ENCODE measurements at regions not wholly inside any gene's neighbourhood (a gene's known extent, or its start where the extent isn't known, plus 50 kb on each side); places are given as distances from the start of the nearest gene placed in this dataset.

DNA sequence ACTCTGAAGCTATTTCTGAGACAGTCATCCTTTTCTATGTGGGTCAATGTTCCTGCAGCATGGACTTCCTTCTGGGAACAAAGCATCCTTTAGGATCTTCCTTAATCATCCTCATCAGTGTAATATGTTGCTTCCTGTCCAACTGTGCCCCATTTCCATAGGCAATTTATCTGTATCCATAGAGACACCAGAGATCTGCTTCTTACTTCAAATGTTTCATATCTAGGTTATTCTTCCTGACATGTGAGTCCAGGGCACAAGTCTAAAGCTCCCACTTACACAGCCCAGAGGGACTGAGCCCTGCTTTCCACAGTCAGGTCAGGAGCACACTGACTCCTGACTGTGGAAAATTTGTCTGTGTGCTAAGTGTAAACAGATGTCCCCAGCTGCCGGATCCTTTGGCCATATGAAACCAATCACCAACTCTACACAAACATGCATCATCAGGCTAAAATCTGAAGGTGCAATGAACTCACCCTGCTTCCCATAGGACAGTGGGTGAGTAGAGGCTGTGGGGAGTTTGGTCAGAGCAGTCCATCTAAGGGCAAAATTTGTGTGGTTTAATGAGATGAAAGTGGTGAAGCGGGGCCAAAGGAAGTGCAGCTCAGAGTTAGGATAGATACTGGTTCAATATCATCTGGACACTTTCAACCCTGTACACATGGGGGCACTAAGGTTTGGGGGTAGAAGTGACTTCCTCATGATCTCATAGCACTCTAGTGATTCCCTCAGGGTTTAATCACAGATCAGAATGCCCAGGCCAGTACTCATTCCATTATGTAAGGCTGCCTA lies 85.2 kb upstream of the TNC start:
- no peaks in the 10 kb centered on the region for H3K36me3 ChIP-seq
- H3K27me3 ChIP-seq: peaks cover 0 to 7% (median 0%) of the 10 kb centered on the region in 7 donors
- no peak overlapping the region for H3K27ac ChIP-seq
- no peak overlapping the region for H3K4me3 ChIP-seq
- 74 to 82% methylated on average over 2 of the region's 2 CpGs for WGBS, 2 donors
- no peak for TF ChIP-seq CTCF (IDR thresholded peaks at IDR 0.05)
- intact Hi-C loops (cut with DNase I): no loop called here
- ATAC-seq (peak in 7 of 8 donors; percentile 76 to 91 (median 84)), DNase-seq (peak in 1 of 2 donors; percentile 26)
- H3K4me1 ChIP-seq: peaks cover 0 to 9% (median 0%) of the 10 kb centered on the region in 9 donors
- H3K9me3 ChIP-seq: no peaks in the 10 kb centered on the region

DNA sequence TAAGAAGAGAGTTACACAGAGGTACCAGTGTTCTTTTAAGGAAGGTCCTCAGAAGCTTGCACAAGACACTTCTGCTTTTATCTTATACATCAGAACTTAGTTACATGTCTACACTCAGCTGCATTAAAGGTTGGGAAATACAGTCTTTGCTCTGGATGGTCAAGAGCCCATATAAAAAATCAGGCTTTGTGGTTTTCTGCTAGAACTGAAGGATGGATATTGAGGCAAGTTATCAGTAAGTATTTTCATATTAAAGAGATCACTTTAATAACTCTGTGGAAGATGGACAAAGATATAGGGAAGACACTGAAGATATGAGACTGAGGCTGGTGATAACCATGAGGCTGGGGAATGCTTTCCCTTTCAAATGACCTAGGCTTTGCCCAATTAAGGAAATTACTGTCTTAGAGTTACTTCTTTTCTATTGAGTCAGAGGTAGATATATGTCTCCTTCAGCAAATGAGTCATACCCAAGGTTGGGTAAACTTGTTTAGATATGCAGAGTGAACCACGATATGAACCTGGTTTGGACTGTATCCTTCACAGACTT lies 87.0 kb upstream of the TNC start:
- H3K27me3 ChIP-seq: peaks cover 0 to 7% (median 0%) of the 10 kb centered on the region in 7 donors
- TF ChIP-seq CTCF (IDR thresholded peaks at IDR 0.05): no peak
- 78% methylated on average over 1 of the region's 1 CpG for WGBS, 2 donors
- intact Hi-C loops (cut with DNase I): no loop called here
- DNase-seq: no peak
- H3K9me3 ChIP-seq: no peaks in the 10 kb centered on the region
- peaks cover 0 to 9% (median 0%) of the 10 kb centered on the region in 9 donors for H3K4me1 ChIP-seq
- ATAC-seq: no peak
- no peaks in the 10 kb centered on the region for H3K36me3 ChIP-seq
- H3K27ac ChIP-seq: no peak overlapping the region
- H3K4me3 ChIP-seq: no peak overlapping the region

DNA sequence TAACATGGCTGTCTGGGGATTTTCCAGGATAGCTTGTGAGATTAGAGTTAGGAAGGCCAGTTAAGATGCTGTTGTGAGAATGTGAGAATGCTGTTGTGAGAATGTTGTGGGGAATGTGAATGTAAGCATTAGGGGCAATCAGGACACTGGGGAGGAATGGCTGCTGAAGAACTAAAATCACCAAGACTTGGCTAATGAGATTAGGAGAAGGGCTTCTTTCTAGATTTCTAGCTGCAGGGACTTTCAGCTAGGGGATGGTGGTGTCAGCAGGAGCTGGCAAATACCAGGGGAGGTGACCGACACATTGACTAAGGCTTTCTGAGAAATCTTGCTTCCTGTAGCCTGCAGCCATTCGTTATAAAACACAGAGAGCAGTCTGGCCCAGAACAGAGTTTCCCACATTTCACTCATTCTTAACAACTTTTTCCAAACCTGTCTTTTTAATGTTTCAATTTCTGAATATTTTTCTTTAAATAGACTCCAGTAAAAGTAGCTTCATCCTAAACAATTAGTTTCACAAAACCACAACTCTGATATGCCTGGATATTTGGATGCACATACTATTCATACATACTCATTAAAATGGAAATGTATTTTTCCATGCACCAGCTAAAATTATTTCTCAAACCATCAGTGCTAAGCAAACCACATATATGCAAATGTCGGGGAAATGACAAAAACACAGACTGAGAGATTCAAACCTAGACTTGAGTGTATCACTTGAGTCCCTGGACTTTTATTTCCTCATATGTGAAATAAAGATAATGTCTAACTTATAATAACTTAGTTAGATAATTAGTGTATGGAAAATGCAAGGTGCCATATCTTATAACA lies 89.3 kb upstream of the TNC start:
- ATAC-seq (no peak), DNase-seq (no peak)
- Histone ChIP-seq H3K4me1 (peaks cover 0 to 16% (median 9%) of the 10 kb centered on the region in 9 donors), H3K9me3 (no peaks in the 10 kb centered on the region), H3K36me3 (no peaks in the 10 kb centered on the region), H3K4me3 (no peak overlapping the region), H3K27ac (no peak overlapping the region), H3K27me3 (peaks cover 0 to 7% (median 0%) of the 10 kb centered on the region in 7 donors)
- TF ChIP-seq CTCF (IDR thresholded peaks at IDR 0.05): no peak
- intact Hi-C loops (cut with DNase I): no loop called here
- 64 to 68% methylated on average over 3 of the region's 3 CpGs for WGBS, 2 donors

DNA sequence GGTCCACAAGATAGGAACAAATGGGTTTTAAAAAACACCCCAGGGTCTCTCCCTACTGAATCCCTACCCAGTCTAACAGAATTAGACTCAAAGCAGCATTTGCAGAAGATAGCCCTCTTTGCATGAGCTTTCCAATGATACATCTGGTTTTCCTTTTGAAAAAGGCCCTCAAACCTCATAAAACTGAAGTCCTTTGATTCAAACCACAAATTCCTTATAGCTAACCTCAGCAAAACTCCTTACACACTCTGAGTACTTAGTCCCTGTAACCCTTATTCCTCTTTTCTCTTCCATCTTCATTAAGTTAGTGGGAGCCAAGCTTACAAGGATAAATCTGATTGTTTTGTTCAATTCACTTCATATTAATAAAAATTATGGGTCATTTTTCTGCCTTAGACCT lies 90.5 kb upstream of the TNC start:
- DNase-seq: no peak
- Histone ChIP-seq H3K9me3 (no peaks in the 10 kb centered on the region), H3K4me1 (peaks cover 0 to 17% (median 4%) of the 10 kb centered on the region in 9 donors), H3K27me3 (peaks cover 0 to 7% (median 0%) of the 10 kb centered on the region in 7 donors), H3K4me3 (no peak overlapping the region), H3K36me3 (no peaks in the 10 kb centered on the region), H3K27ac (no peak overlapping the region)
- no peak for ATAC-seq
- intact Hi-C loops (cut with DNase I): no loop called here
- no peak for TF ChIP-seq CTCF (IDR thresholded peaks at IDR 0.05)
